ENCODE measurements at regions not wholly inside any gene's neighbourhood (a gene's known extent, or its start where the extent isn't known, plus 50 kb on each side); places are given as distances from the start of the nearest gene placed in this dataset.

GRCh38 chr2:67646714-67647333 is 249.7 kb downstream of the ETAA1 start:
- Histone ChIP-seq H3K36me3 (replicated peaks in 1 of 2) (no peaks in the 10 kb centered on the region), H3K27ac (no peak overlapping the region), H3K4me3 (no peak overlapping the region), H3K4me1 (replicated peaks in 1 of 2) (peaks cover 0 to 33% of the 10 kb centered on the region in 2 donors), H3K27me3 (no peaks in the 10 kb centered on the region), H3K9me3 (replicated peaks in 1 of 3) (no peaks in the 10 kb centered on the region)
- DNase-seq, result no peak
- 85 to 100% (median 96%) methylated on average over 6 of the region's 6 CpGs for WGBS, 4 donors
- intact Hi-C loops (cut with DNase I), result no loop called here
- no peak for TF ChIP-seq POLR2A (IDR thresholded peaks at IDR 0.05)
- TF ChIP-seq CTCF (IDR thresholded peaks at IDR 0.05), result no peak

- TF ChIP-seq POLR2A (IDR thresholded peaks at IDR 0.05) (no peak), CTCF (IDR thresholded peaks at IDR 0.05) (no peak)
- H3K4me1 ChIP-seq (replicated peaks in 1 of 2), result peaks cover 0 to 33% of the 10 kb centered on the region in 2 donors
- no peaks in the 10 kb centered on the region for H3K9me3 ChIP-seq (replicated peaks in 1 of 3)
- H3K27ac ChIP-seq, result peak overlapping the region in 4 of 5 donors; percentile 24 to 79 (median 44)
- DNase-seq, result peak; percentile 23 to 67 (median 45)
- H3K27me3 ChIP-seq, result no peaks in the 10 kb centered on the region
- WGBS, 4 donors, result 56 to 75% (median 57%) methylated on average over 9 of the region's 9 CpGs
- intact Hi-C loops (cut with DNase I), result no loop called here
- no peak overlapping the region for H3K4me3 ChIP-seq
- no peaks in the 10 kb centered on the region for H3K36me3 ChIP-seq (replicated peaks in 1 of 2)
Observed at GRCh38 chr2:67649331-67650261, 252.5 kb downstream of the ETAA1 start.

GRCh38 chr2:67650291-67651133 is 253.4 kb downstream of the ETAA1 start:
- peak; percentile 87 to 96 (median 93) for DNase-seq
- H3K27ac ChIP-seq, result peak overlapping the region in 4 of 5 donors; percentile 31 to 79 (median 44)
- peaks cover 0 to 30% of the 10 kb centered on the region in 2 donors for H3K4me1 ChIP-seq (replicated peaks in 1 of 2)
- intact Hi-C loops (cut with DNase I), result no loop called here
- H3K9me3 ChIP-seq (replicated peaks in 1 of 3), result no peaks in the 10 kb centered on the region
- WGBS, 4 donors, result 9 to 12% (median 10%) methylated on average over 7 to 8 of the region's 8 CpGs
- no peaks in the 10 kb centered on the region for H3K27me3 ChIP-seq
- H3K4me3 ChIP-seq, result no peak overlapping the region
- TF ChIP-seq POLR2A (IDR thresholded peaks at IDR 0.05) (no peak), CTCF (IDR thresholded peaks at IDR 0.05) (peak; percentile 59 to 87 (median 79))
- no peaks in the 10 kb centered on the region for H3K36me3 ChIP-seq (replicated peaks in 1 of 2)

- no peak for DNase-seq
- H3K4me1 ChIP-seq (replicated peaks in 1 of 2), result peaks cover 0 to 30% of the 10 kb centered on the region in 2 donors
Observed at GRCh38 chr2:67651565-67651964, 254.4 kb downstream of the ETAA1 start.

More at GRCh38 chr2:67651565-67651964, 254.4 kb downstream of the ETAA1 start:
- 51 to 65% (median 57%) methylated on average over 3 of the region's 3 CpGs for WGBS, 4 donors
- no peak overlapping the region for H3K4me3 ChIP-seq
- intact Hi-C loops (cut with DNase I), result no loop called here
- no peak for TF ChIP-seq POLR2A (IDR thresholded peaks at IDR 0.05)
- H3K27ac ChIP-seq, result peak overlapping the region in 1 of 5 donors; percentile 22
- no peaks in the 10 kb centered on the region for H3K27me3 ChIP-seq
- no peaks in the 10 kb centered on the region for H3K36me3 ChIP-seq (replicated peaks in 1 of 2)
- H3K9me3 ChIP-seq (replicated peaks in 1 of 3), result no peaks in the 10 kb centered on the region

Data from adrenal gland (tissue), 9 donors.